H1 (cell line): ENCODE measurements at regions not wholly inside any gene's neighbourhood (a gene's known extent, or its start where the extent isn't known, plus 50 kb on each side); places are given as distances from the start of the nearest gene placed in this dataset.

Source experiments
- CHD7 ChIP-seq: fragments of 300-600 bp; sonication (generic); IDR thresholded peaks from 2 replicates; pipeline ENCODE4 v1.7.1; 2012; ENCODE audit warnings: low read length, moderate library complexity, mild to moderate bottlenecking, inconsistent platforms; ENCODE audit not compliant: insufficient replicate concordance
- HDAC2 ChIP-seq, 2 experiments: fragments of 300-600 bp in 1 of 2; sonication (generic) in 1 of 2; IDR thresholded peaks; 2 replicates each; pipeline ENCODE4 v1.6.1; 2011 to 2012; ENCODE audit warnings: low read depth in 2 of 2, low read length in 2 of 2, mild to moderate bottlenecking in 2 of 2, moderate library complexity in 2 of 2, borderline replicate concordance in 1 of 2, inconsistent platforms in 1 of 2
- MAX ChIP-seq: IDR thresholded peaks from 2 replicates; pipeline ENCODE4 v1.6.1; 2012; ENCODE audit warnings: inconsistent platforms
- PHF8 ChIP-seq: fragments of 200-600 bp; sonication (generic); conservative IDR thresholded peaks from 2 replicates; pipeline ENCODE4 v1.7.1; 2012; ENCODE audit warnings: low read depth, mild to moderate bottlenecking, inconsistent platforms, low read length, moderate library complexity
- SIRT6 ChIP-seq: IDR thresholded peaks from one replicate; pipeline ENCODE4 v1.7.1; 2012; ENCODE audit warnings: low read length, inconsistent platforms
- TAF1 ChIP-seq: IDR thresholded peaks from 2 replicates; pipeline ENCODE4 v1.6.1; 2011; ENCODE audit warnings: mild to moderate bottlenecking, low read depth, low read length

DNA sequence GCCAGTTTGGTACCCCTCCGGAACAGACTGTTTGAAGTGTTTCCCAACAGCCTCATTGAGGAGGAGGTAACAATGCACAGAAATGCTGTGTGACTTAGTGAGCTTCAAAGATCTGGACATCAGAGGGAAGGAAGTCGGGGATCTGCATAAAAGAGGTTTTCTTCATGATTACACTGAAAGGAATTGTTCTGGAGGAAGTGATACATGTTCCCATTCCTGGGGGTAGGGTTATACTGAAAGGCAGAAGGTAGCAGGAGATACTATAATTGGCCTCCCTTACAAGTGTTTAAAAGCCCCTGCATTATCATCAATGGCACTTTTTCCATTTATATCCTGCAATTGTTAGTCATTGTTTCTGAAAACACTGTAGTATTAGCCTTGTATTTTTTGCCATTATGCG is 94.0 kb upstream of the DKK2 start (continued):
- TF ChIP-seq CHD7: no peak
- no peak for TF ChIP-seq MAX
- TF ChIP-seq SIRT6: no peak
- TF ChIP-seq TAF1: no peak
- no peak for TF ChIP-seq HDAC2 (IDR thresholded peaks at IDR 0.05; ENCODE audit: borderline replicate concordance in 1 of 2, low read depth in 2 of 2, low read length in 2 of 2)
- no peak for TF ChIP-seq PHF8
